Fibroblast of skin of right quadriceps (primary cell): ENCODE measurements at regions not wholly inside any gene's neighbourhood (a gene's known extent, or its start where the extent isn't known, plus 50 kb on each side); places are given as distances from the start of the nearest gene placed in this dataset.
"Not testable (repeated sequence)": the region's sequence is repeated elsewhere in the genome, so short reads cannot be mapped to it uniquely, and the experiment has no call there.

Experiments used
- DNase-seq: peaks from one replicate; pipeline ENCODE4 v3.0.0-alpha.2; 2013

- no peak for DNase-seq
Observed at GRCh38 chr10:11691319-11691755, 50.8 kb upstream of the ECHDC3 start.

- DNase-seq, result no peak
Observed at GRCh38 chr10:11689945-11690736, 52.0 kb upstream of the ECHDC3 start.

GRCh38 chr10:11688448-11688795, 53.8 kb upstream of the ECHDC3 start:
- DNase-seq, result not testable (repeated sequence)

- no peak for DNase-seq
Observed at GRCh38 chr10:11687779-11688447, 54.3 kb upstream of the ECHDC3 start.

- DNase-seq, result no peak
Observed at GRCh38 chr10:11687357-11687771, 54.8 kb upstream of the ECHDC3 start.

GRCh38 chr10:11685787-11686218, 56.4 kb upstream of the ECHDC3 start:
- no peak for DNase-seq

- peak; percentile 68 for DNase-seq
Observed at GRCh38 chr10:11684717-11685645, 57.2 kb upstream of the ECHDC3 start.

GRCh38 chr10:11684341-11684716, 57.9 kb upstream of the ECHDC3 start:
- not testable (repeated sequence) for DNase-seq

GRCh38 chr10:11683529-11684320, 58.5 kb upstream of the ECHDC3 start:
- no peak for DNase-seq

- DNase-seq, result peak; percentile 7
Observed at GRCh38 chr10:11682851-11683250, 59.3 kb upstream of the ECHDC3 start.

GRCh38 chr10:11682267-11682683, 59.9 kb upstream of the ECHDC3 start:
- DNase-seq, result no peak

GRCh38 chr10:11680496-11680895, 61.7 kb upstream of the ECHDC3 start:
- DNase-seq, result no peak

- no peak for DNase-seq
Observed at GRCh38 chr10:11679946-11680345, 62.2 kb upstream of the ECHDC3 start.

GRCh38 chr10:11678074-11678793, 63.9 kb upstream of the ECHDC3 start:
- DNase-seq, result peak; percentile 34

GRCh38 chr10:11677480-11677879, 64.7 kb upstream of the ECHDC3 start:
- no peak for DNase-seq

- DNase-seq, result peak; percentile 65
Observed at GRCh38 chr10:11673346-11674280, 62.2 kb upstream of the USP6NL start.

- no peak for DNase-seq
Observed at GRCh38 chr10:11672836-11673235, 61.4 kb upstream of the USP6NL start.

GRCh38 chr10:11670381-11670780, 58.9 kb upstream of the USP6NL start:
- DNase-seq, result no peak

- no peak for DNase-seq
Observed at GRCh38 chr10:11668847-11669610, 57.6 kb upstream of the USP6NL start.

GRCh38 chr10:11667756-11668155, 56.3 kb upstream of the USP6NL start:
- DNase-seq, result no peak
